Epithelial cell of proximal tubule (primary cell): ENCODE measurements at regions not wholly inside any gene's neighbourhood (a gene's known extent, or its start where the extent isn't known, plus 50 kb on each side); places are given as distances from the start of the nearest gene placed in this dataset.

Source experiments
- DNase-seq: peaks from one replicate; pipeline ENCODE4 v3.0.0-alpha.2; 2011; ENCODE audit warnings: low read depth
- H3K4me3 ChIP-seq: 2 replicates; pipeline ENCODE4 v1.5.1; 2011; ENCODE audit warnings: low read depth, mild to moderate bottlenecking, low read length
- CTCF ChIP-seq: conservative IDR thresholded peaks from 2 replicates; pipeline ENCODE4 v1.5.1; 2012; ENCODE audit warnings: low read depth, mild to moderate bottlenecking, low read length

- TF ChIP-seq CTCF: no peak
- no peak overlapping the region for H3K4me3 ChIP-seq
- DNase-seq: no peak
These were observed 74.0 kb upstream of the DOCK9 start for GRCh38 chr13:99051768-99052455.

DNA sequence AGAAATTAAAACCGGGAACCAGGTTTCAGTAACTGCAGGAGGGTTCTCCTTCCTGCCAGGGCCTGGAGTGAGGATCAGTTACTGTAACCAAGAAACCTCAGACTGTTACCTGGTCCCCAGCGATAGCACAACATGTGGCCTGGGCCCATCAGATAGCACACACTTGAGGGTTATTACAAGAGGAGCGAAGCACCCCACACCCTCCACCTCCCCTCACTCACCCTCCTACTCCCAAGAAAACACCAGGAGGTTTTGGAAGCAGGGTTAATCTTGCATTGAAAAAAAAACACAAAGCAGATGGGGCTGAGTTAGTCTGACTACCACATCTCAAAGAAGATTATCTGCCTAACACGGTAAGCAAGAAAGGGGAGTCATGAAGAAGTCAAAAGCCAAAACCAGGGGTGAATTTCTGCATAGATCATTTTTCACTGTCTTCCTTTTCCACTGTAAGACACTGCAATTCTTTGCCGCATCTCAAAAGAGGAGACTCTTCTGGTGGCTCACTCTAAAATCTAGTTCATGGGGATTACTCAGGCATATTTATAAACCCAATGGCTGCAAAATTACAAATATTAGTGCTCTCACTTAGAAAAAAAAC is 75.9 kb upstream of the DOCK9 start:
- no peak overlapping the region for H3K4me3 ChIP-seq
- no peak for DNase-seq
- no peak for TF ChIP-seq CTCF

DNA sequence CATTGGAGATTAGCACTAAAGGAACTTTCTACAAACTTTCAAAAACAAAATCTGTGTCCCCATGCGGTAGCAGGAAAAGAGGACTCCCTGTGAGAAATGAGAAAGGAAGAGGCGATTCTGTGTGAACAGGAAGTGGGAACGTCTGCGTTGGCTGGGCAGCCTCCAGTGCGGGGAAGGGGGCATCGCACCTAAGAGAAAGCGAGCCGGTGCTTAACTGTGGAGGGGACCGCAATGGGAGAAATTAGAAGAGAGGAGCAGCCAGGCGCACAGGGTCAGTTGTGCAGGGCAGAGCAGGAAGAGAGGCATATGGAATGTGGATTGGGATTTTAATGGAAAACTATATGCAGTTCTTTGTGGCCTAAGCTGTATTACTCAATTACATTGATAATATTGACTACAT is 77.4 kb upstream of the DOCK9 start:
- DNase-seq: no peak
- H3K4me3 ChIP-seq: no peak overlapping the region
- TF ChIP-seq CTCF: no peak

DNA sequence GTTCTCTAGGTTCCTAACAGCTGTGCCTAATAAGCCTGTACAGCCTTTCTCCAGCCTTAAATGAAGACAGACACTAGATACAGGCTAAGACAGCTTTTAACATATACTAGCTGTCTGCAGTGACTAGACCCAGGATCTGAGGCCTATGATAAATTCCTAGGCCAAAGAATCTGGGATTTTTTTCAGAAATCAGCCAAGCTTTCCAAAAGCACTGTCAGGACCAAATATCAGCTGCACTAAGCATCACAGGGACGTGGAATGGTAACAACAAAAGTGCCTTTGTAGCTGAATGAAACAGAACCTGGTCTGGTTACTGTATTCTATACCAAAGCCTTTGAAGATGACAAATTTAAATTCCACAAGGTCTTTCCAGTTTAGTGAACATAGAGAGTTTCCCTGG is 77.9 kb upstream of the DOCK9 start:
- no peak for TF ChIP-seq CTCF
- no peak for DNase-seq
- H3K4me3 ChIP-seq: no peak overlapping the region

- DNase-seq: no peak
- no peak overlapping the region for H3K4me3 ChIP-seq
- no peak for TF ChIP-seq CTCF
These were observed 78.6 kb upstream of the DOCK9 start for GRCh38 chr13:99056381-99057014.

DNA sequence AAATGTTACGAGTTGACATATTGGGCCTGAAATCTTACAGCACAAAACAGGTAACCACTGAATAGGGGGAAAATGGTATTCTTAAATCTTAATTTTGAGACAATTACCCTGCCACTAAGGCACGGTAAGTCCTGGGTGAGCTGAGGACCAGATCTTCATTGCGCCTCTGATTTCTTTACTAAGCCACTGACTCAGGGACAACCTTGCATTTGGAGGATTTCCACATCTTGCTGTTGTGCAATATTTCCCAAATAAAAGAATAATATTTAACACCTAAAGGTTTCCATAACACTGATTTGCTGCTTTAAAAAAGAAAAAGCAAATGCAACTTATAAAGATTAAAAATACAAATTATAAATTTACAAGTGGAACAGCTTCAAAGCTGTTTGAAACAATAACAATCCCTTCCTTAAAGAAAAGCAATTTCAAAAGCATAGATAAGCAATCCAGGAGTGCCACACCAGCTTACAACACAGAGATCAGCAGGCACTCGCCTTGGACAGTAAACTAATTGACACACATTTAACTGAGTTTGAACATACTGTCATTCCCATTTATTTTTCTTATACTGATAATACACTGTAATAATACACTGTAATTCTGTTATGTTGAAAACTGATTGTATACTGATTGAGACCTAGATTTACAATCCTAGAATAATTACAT is 79.6 kb upstream of the DOCK9 start:
- DNase-seq: no peak
- TF ChIP-seq CTCF: no peak
- H3K4me3 ChIP-seq: no peak overlapping the region
